ENCODE measurements at regions not wholly inside any gene's neighbourhood (a gene's known extent, or its start where the extent isn't known, plus 50 kb on each side); places are given as distances from the start of the nearest gene placed in this dataset.
A peak's percentile ranks its signal among the peaks of the same experiment; 100 is the strongest.

DNA sequence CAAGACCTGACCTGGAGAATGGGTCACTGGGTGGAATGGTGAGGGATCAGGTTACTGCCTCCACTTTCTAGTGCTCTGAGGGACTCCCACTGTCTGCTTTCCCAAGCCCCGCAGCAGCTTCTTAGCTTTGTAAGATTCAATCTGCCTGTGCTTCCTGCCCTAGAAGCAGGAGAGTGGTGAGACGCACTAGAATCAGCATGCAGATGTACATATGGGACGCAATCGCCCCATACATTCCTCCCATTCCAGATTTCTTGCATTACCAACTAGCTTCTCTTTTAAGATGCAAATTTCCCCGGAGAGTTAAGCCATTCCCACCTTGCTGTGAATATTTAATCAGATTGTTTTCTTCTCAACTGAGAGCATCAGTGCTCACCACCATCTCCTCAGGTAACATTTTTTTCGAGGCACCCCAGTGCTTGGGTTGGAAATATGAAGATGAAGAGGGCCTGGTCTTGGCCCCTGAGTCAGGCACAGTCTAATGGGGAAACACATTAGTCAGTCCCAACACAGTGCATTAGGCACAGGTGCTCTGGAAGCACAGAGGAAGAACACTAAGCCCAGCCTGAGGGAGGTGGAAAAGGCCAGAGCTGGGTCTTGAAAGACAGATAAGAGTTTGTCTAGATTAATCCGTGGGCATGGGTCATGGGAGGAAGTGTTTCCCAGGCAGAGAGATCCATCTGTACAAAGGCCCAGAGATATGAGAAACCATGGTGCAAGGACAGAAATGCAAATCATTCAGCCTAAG is 66.7 kb upstream of the PRPS1 start:
- no peak for DNase-seq

DNA sequence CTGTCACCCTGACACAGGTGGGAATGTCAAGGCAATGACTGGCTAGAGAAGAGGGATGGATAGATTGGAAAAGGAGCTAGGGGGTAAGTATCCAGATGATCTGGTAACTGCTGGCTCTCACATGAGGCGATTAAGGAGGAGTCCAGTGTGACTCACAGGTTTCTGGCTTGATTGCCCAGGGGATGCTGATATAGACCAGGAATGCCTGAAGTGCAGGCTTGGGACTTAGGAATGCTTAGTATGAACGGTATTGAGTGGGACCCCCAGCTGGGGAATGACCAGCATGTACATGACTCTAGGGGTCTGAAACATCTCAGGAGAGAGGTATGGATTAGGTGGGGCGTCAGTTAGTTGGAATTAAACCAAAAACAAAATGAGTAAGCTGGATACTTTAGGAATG is 65.8 kb upstream of the PRPS1 start:
- peak; percentile 5 for DNase-seq

DNA sequence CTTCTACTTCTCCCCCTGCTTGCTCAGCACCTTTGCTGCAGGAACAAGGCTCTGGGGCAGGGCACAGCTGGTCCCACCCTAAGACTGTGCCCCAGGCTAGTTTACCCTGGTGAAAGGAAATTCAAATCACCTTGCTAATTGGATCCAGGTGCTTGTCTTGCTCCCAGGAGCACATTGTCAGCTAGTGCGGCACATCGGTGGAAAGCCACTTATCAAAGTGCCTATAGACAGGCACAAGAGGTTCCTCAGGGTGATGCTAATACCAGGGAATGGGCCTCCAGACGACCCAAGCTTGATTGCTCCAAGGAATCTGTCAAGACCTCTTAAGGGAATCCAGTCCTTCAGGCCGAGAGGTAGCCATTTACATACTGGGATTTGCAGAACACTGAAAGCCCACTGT is 64.5 kb upstream of the PRPS1 start:
- no peak for DNase-seq

GRCh38 chrX:107565015-107565414 is 63.3 kb upstream of the PRPS1 start:
- no peak for DNase-seq

DNA sequence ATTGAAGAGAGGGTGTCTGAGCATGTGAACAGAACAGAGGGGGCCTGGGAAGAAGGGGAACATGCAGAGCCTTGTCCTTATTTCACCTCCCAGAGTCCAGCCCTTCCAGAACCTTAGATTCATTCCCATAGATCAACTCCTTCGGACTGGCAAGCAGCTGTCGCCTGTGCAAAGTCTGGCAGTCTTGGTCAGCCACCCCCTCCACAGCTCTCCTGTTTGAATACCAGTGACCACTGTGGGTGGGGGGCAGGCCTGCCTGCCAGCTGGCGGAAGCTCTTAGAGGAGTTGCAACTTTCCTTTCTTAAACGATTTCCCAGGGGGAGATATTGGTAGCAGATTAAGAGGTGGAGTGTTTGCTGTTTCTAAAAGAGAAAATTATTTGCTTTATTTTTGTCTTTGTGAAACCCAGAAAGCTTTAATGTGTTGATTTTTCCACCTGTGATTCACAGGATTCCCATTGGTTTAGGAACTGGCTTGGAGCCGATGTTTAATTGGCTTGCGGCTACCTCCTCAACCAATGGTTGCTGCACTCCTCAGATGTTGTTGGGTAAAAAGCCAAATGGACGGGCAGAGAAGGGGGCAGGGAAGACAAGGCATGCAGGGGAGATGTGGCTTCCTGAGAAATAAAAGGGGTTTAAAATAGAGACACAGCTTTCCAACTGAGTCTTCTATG is 62.2 kb upstream of the PRPS1 start:
- no peak for DNase-seq

DNA sequence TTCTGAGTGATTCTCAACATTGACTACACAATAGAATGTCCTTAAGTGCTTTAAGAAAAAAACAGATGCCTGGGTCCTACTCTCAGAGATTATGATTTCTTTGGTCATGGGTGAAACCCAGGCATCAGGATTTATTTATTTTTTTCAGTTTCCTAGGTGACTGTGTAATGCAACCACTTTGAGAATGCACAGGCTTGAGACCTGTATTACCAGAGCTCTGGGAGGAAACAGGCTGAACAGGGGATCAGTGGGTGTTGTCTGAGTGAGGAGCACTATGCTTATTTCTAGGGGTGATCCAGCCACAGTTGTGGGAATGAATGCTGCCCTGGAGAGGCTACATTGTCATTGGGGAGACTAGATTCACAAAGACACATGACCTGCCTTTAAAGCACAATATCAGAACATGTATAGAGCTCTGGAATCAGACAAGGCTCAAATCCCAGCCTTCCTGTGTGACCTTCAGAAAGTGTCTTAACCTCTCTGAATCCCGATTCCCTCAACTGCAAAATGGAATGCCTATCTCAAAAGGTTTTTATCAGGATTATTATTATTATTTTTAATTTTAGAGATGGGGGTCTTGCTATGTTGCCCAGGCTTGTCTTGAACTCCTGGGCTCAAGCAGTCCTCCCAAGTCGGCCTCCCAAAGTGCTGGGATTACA is 61.6 kb upstream of the PRPS1 start:
- no peak for DNase-seq

DNA sequence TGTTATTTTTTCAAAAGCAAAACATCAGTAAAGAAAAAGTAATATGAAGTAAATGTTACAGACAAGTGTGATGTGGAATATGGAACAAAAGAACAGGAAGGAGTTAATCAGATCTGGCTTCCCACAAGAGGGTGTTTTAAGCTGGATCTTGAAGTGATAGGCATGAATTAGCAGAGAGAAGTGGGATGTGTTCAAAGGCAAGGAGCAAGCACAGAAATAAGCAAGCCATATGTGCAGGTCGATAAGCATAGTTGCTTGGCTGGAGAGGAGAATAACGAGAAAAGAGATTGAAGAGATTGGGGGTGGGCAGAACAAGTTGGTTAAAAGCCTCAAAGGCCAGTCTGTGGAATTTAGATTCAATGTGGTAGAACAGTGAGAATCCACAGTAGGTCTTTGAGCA is 60.9 kb upstream of the PRPS1 start:
- no peak for DNase-seq

DNA sequence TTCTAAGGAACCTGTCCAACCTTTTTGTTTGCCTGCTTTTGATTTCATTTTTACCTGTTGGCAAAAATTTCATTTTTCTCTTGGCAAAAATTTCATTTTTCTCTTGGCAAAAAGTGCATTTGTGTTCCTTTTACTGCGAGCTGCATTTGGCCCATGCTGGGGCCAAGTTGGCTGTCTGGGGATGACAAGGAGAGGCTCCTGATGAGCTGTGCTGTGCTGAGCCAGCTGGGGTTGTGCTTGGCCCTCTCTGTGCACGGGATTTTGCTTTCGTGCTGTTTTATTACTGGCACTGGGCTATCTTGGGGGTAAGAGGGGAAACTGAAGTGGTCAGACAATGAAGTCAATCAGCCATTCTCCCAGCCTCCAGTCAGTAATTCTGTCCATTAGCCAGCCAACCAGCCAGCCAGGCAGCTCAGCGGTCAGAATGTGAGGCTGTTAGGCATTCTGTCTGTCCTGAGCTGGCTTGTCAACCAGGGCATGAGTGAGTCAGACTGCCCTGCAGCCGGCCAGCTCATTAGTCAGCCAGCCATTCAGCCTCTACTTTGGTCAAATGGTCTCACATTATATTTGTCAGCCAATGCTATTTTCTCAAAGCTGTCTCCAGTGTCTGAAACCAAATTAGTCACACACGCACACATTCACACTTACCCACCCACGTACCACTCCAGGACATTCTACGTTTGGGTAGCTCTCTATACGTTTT is 56.9 kb upstream of the PRPS1 start:
- peak; percentile 4 for DNase-seq

DNA sequence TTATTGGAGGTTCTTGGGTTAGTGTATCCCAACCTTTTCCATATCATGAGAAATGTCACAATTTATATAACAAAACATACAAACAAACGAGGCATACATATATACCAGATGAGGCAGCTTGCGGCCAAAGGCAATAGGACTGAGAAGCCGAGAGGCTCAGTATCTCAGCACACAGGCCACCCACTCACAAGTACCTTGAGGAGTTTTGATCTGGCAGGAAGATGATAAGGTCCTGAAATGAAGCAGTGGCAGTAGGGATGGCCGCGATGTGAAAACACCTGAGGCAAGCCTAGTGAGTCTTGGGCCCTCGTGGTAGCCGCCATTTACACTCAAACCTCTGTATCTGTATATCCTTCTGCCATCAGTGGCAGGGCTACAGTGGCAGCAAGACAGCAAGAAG is 55.3 kb upstream of the PRPS1 start:
- no peak for DNase-seq

DNA sequence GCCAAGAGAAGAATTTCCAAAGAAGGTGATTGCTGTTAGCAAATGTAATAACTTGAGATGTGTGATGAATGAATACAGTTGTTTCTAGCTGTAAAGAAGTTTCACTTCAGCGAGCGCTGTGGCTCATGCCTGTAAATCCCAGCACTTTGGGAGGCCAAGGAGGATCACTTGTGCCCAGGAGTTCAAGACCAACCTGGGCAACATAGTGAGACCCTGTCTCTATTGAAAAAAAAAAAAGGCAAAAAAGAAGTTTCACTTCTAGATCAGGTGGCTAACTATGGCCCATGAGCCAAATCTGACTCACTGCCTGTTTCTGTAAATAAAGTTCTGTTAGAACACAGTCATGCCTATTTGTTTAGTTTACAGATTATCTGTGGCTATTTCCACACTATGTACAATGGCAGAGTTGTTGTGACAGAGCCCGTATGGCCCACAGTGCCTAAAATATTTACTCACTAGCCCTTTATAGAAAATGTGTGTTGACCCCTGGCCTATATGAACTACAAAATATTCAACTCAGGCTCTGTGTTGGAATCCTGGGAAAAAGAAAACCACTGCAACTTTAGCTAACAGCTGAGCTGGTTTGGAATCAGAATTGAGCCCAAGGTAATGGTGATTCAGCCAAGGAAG is 54.1 kb upstream of the PRPS1 start:
- DNase-seq = no peak

DNA sequence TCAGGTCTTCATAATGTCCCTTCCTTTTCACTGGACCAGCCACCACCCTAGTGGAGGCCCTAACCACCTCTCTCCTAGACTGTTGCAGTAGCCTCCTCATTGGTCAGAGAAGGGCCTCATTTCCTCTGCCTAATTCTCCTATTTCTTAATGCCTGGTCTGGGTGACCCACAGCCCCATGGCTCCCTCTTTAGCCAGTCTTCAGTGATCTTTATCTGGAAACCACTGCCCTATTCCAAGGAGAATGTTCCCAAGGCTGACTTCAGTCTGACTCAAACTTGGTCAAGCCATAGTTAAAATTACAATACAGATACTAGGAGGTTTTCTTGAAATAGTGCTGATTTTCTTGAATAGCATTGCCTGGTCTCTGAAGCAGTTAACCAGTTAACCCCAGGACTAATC is 53.6 kb upstream of the PRPS1 start:
- no peak for DNase-seq

- DNase-seq = no peak
These were observed 51.9 kb upstream of the PRPS1 start for GRCh38 chrX:107576392-107576791.

- no peak for DNase-seq
These were observed 51.5 kb upstream of the PRPS1 start for GRCh38 chrX:107576841-107577240.

- no peak for DNase-seq
These were observed 50.4 kb upstream of the PRPS1 start for GRCh38 chrX:107577933-107578332.

All from GOT3 (cell line).